DOHH2 (cell line): ENCODE measurements at regions not wholly inside any gene's neighbourhood (a gene's known extent, or its start where the extent isn't known, plus 50 kb on each side); places are given as distances from the start of the nearest gene placed in this dataset.

Experiments
- H3F3A ChIP-seq: fragments of 200-600 bp; sonication (generic), shearing (Covaris generic); 2 replicates; pipeline ENCODE4 v1.6.0; 2016; ENCODE audit warnings: antibody characterized with exemption, mild to moderate bottlenecking; ENCODE audit not compliant: control insufficient read depth, insufficient read depth
- H3K27ac ChIP-seq: fragments of 200-600 bp; sonication (generic); 2 replicates; pipeline ENCODE4 v1.5.1; 2014; ENCODE audit warnings: low read depth, mild to moderate bottlenecking, low read length, moderate library complexity
- H3K27me3 ChIP-seq: fragments of 200-600 bp; sonication (generic); 2 replicates; pipeline ENCODE4 v1.6.1; 2014; ENCODE audit warnings: mild to moderate bottlenecking, low read length, mixed read lengths; ENCODE audit not compliant: control insufficient read depth
- H3K36me3 ChIP-seq: fragments of 200-600 bp; sonication (generic); 2 replicates; pipeline ENCODE4 v1.6.1; 2014; ENCODE audit warnings: mild to moderate bottlenecking, low read length, moderate library complexity, mixed read lengths; ENCODE audit not compliant: control insufficient read depth
- H3K4me1 ChIP-seq: fragments of 200-600 bp; sonication (generic); 2 replicates; pipeline ENCODE4 v1.6.1; 2014; ENCODE audit warnings: mild to moderate bottlenecking, low read length, mixed read lengths; ENCODE audit not compliant: control insufficient read depth
- H3K4me2 ChIP-seq: fragments of 200-600 bp; sonication (generic); 2 replicates; pipeline ENCODE4 v1.6.0; 2014; ENCODE audit warnings: mild to moderate bottlenecking, low read length, moderate library complexity
- H3K4me3 ChIP-seq: fragments of 200-600 bp; sonication (generic); 2 replicates; pipeline ENCODE4 v1.5.1; 2014; ENCODE audit warnings: mild to moderate bottlenecking, low read length, mixed read lengths
- H3K79me2 ChIP-seq: fragments of 200-600 bp; sonication (generic); 2 replicates; pipeline ENCODE4 v1.6.1; 2014; ENCODE audit warnings: mild to moderate bottlenecking, low read length, mixed read lengths; ENCODE audit not compliant: control insufficient read depth
- H3K9me2 ChIP-seq: fragments of 200-600 bp; sonication (generic); replicated peaks from 2 replicates; pipeline ENCODE4 v1.6.1; 2014; ENCODE audit warnings: mild to moderate bottlenecking, low read length, mixed read lengths; ENCODE audit not compliant: control insufficient read depth
- H3K9me3 ChIP-seq: fragments of 200-600 bp; sonication (generic); 2 replicates; pipeline ENCODE4 v1.6.1; 2014; ENCODE audit warnings: antibody characterized with exemption, low read length, mixed read lengths; ENCODE audit not compliant: control insufficient read depth, insufficient read depth
- H4K20me1 ChIP-seq: fragments of 200-600 bp; sonication (generic); 2 replicates; pipeline ENCODE4 v1.6.0; 2014; ENCODE audit warnings: low read depth, mild to moderate bottlenecking, antibody characterized with exemption, low read length, moderate library complexity; ENCODE audit not compliant: control insufficient read depth, insufficient read depth
- CTCF ChIP-seq: fragments of 200-600 bp; sonication (generic); IDR thresholded peaks from one replicate; pipeline ENCODE4 v1.5.1; 2014; ENCODE audit warnings: antibody characterized with exemption, mild to moderate bottlenecking, low read depth, low read length; ENCODE audit not compliant: poor library complexity, severe bottlenecking
- EZH2phosphoT487 ChIP-seq: fragments of 200-600 bp; sonication (generic); IDR thresholded peaks from 2 replicates; pipeline ENCODE4 v1.6.1; 2017; ENCODE audit warnings: borderline replicate concordance, mild to moderate bottlenecking, antibody characterized with exemption, low read length, moderate library complexity, mixed read lengths

GRCh38 chr1:218812360-218812759 lies 361.3 kb upstream of the LYPLAL1 start:
- Histone ChIP-seq H3K36me3 (no peaks in the 10 kb centered on the region), H3K27me3 (no peaks in the 10 kb centered on the region), H3K4me2 (no peak overlapping the region), H3K9me3 (no peaks in the 10 kb centered on the region), H4K20me1 (no peaks in the 10 kb centered on the region), H3K27ac (no peak overlapping the region), H3K4me1 (no peaks in the 10 kb centered on the region), H3F3A (no peaks in the 10 kb centered on the region), H3K79me2 (no peaks in the 10 kb centered on the region), H3K4me3 (no peak overlapping the region), H3K9me2 (no peaks in the 10 kb centered on the region; the same call in 1 of the 2 replicates)
- TF ChIP-seq EZH2phosphoT487, result no peak
- no peak for TF ChIP-seq CTCF

GRCh38 chr1:218813237-218813636 lies 360.4 kb upstream of the LYPLAL1 start:
- Histone ChIP-seq H3K9me3 (no peaks in the 10 kb centered on the region), H3K36me3 (no peaks in the 10 kb centered on the region), H3K4me1 (no peaks in the 10 kb centered on the region), H3K79me2 (no peaks in the 10 kb centered on the region), H3K4me3 (no peak overlapping the region), H3K9me2 (no peaks in the 10 kb centered on the region; the same call in 1 of the 2 replicates), H3F3A (no peaks in the 10 kb centered on the region), H3K27ac (no peak overlapping the region), H3K4me2 (no peak overlapping the region), H4K20me1 (no peaks in the 10 kb centered on the region), H3K27me3 (no peaks in the 10 kb centered on the region)
- TF ChIP-seq CTCF, result no peak
- no peak for TF ChIP-seq EZH2phosphoT487

GRCh38 chr1:218815076-218815475 lies 358.6 kb upstream of the LYPLAL1 start:
- TF ChIP-seq EZH2phosphoT487 (no peak), CTCF (no peak)
- Histone ChIP-seq H3K9me2 (no peaks in the 10 kb centered on the region; the same call in 1 of the 2 replicates), H3F3A (no peaks in the 10 kb centered on the region), H3K4me3 (no peak overlapping the region), H3K9me3 (no peaks in the 10 kb centered on the region), H3K27ac (no peak overlapping the region), H3K4me2 (no peak overlapping the region), H3K27me3 (no peaks in the 10 kb centered on the region), H3K36me3 (no peaks in the 10 kb centered on the region), H4K20me1 (no peaks in the 10 kb centered on the region), H3K4me1 (no peaks in the 10 kb centered on the region), H3K79me2 (no peaks in the 10 kb centered on the region)

GRCh38 chr1:218817071-218817470 lies 356.6 kb upstream of the LYPLAL1 start:
- Histone ChIP-seq H3K4me2 (no peak overlapping the region), H4K20me1 (no peaks in the 10 kb centered on the region), H3K4me3 (no peak overlapping the region), H3K79me2 (no peaks in the 10 kb centered on the region), H3K27ac (no peak overlapping the region), H3K27me3 (no peaks in the 10 kb centered on the region), H3F3A (no peaks in the 10 kb centered on the region), H3K4me1 (no peaks in the 10 kb centered on the region), H3K36me3 (no peaks in the 10 kb centered on the region), H3K9me3 (no peaks in the 10 kb centered on the region), H3K9me2 (no peaks in the 10 kb centered on the region)
- TF ChIP-seq CTCF (no peak), EZH2phosphoT487 (no peak)
